ENCODE measurements at regions not wholly inside any gene's neighbourhood (a gene's known extent, or its start where the extent isn't known, plus 50 kb on each side); places are given as distances from the start of the nearest gene placed in this dataset.

DNA sequence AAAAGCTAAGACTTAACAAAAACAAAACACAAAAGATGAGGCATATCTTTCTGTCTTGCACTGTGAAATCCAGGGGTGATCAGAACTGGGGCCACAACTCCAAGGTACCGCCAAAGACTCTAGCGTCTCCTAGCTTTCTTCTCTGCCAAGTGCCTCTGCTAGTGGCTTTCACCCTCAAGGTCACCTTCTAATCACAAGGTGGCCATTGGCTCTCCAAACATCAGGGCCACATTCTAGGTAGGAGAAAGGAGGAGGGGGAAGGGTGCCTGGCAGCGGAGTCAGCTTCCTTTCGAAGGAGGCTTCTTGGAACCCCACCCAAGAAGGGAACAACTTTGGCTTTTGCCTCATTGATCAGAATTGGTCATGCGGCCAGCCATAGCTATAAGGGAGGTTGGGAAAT, 168.8 kb upstream of the SMAD3 start:
- H3K4me3 ChIP-seq (ENCODE audit: low read length, poor library complexity, severe bottlenecking) = no peak overlapping the region
- no peak overlapping the region for H3K4me2 ChIP-seq (ENCODE audit: low read depth, low read length, poor library complexity, severe bottlenecking)
- no peaks in the 10 kb centered on the region for H3K79me2 ChIP-seq (ENCODE audit: insufficient read depth, low read length)
- no peaks in the 10 kb centered on the region for H3K9me3 ChIP-seq (ENCODE audit: insufficient read depth, low read depth, low read length)
- H3K9me2 ChIP-seq (replicated peaks; ENCODE audit: low read depth, low read length) = no peaks in the 10 kb centered on the region
- no peak overlapping the region for H3K9ac ChIP-seq (ENCODE audit: low read depth, low read length, poor library complexity, severe bottlenecking)
- H3K36me3 ChIP-seq (ENCODE audit: insufficient read depth, low read length) = no peaks in the 10 kb centered on the region
- no peaks in the 10 kb centered on the region for H3F3A ChIP-seq (ENCODE audit: low read depth)
- peaks cover 6% of the 10 kb centered on the region for H3K4me1 ChIP-seq (ENCODE audit: insufficient read depth, low read length, poor library complexity, severe bottlenecking)
- H4K20me1 ChIP-seq (ENCODE audit: insufficient read depth, low read length, poor library complexity, severe bottlenecking) = no peaks in the 10 kb centered on the region
- H2AFZ ChIP-seq (ENCODE audit: low read length) = no peak overlapping the region
- no peaks in the 10 kb centered on the region for H3K27me3 ChIP-seq (ENCODE audit: insufficient read depth, low read length, poor library complexity, severe bottlenecking)
- no peak for TF ChIP-seq EZH2phosphoT487 (IDR thresholded peaks at IDR 0.05; ENCODE audit: borderline replicate concordance)
- TF ChIP-seq CTCF (conservative IDR thresholded peaks at IDR 0.05; ENCODE audit: low read length) = no peak

DNA sequence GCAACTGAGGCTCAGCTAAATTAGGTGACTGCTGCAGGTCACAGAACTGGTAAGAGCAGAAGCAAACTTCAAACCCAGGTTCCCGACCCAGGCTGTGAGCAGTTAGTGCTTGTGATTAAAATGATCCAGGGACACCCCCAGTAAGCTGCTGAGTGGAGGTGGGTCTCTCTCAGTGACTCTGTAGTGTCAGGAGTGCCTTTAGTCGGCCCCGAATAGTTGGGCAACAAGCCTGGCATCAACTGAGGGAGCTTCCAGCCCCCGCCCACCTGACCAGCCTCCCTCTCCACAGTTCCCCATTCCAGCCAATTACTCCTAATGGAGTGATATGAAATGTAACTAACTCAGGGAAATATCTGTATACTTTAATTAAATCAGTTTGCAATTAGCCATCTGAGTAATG, 168.0 kb upstream of the SMAD3 start:
- Histone ChIP-seq H3K9ac (ENCODE audit: low read depth, low read length, poor library complexity, severe bottlenecking) (no peak overlapping the region), H3K4me2 (ENCODE audit: low read depth, low read length, poor library complexity, severe bottlenecking) (no peak overlapping the region), H3K4me3 (ENCODE audit: low read length, poor library complexity, severe bottlenecking) (no peak overlapping the region), H2AFZ (ENCODE audit: low read length) (no peak overlapping the region), H3K27me3 (ENCODE audit: insufficient read depth, low read length, poor library complexity, severe bottlenecking) (no peaks in the 10 kb centered on the region), H3K36me3 (ENCODE audit: insufficient read depth, low read length) (no peaks in the 10 kb centered on the region), H3K9me2 (replicated peaks; ENCODE audit: low read depth, low read length) (no peaks in the 10 kb centered on the region), H3K9me3 (ENCODE audit: insufficient read depth, low read depth, low read length) (no peaks in the 10 kb centered on the region), H4K20me1 (ENCODE audit: insufficient read depth, low read length, poor library complexity, severe bottlenecking) (no peaks in the 10 kb centered on the region), H3K79me2 (ENCODE audit: insufficient read depth, low read length) (no peaks in the 10 kb centered on the region), H3K4me1 (ENCODE audit: insufficient read depth, low read length, poor library complexity, severe bottlenecking) (peaks cover 7% of the 10 kb centered on the region), H3F3A (ENCODE audit: low read depth) (no peaks in the 10 kb centered on the region)
- TF ChIP-seq EZH2phosphoT487 (IDR thresholded peaks at IDR 0.05; ENCODE audit: borderline replicate concordance) = no peak
- TF ChIP-seq CTCF (conservative IDR thresholded peaks at IDR 0.05; ENCODE audit: low read length) = no peak

DNA sequence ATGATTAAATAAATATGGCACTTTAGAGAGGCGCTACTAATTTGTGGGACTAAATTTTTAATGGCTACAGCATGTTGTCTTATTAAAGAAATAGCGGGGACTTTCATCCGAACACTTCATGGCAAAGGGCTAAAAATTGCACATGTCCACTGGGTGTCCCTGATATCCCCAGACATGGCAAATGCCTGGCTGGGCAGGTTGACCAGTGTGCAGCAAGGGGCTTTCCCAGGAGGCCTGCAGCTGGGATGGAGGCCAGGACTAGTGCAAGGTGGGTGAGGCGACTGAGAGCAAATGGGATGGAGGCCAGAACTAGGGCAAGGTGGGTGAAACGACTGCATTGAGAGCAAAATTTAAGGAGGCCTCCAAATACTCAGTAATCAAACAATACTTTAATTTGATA, 167.4 kb upstream of the SMAD3 start:
- no peak overlapping the region for H3K4me2 ChIP-seq (ENCODE audit: low read depth, low read length, poor library complexity, severe bottlenecking)
- no peaks in the 10 kb centered on the region for H4K20me1 ChIP-seq (ENCODE audit: insufficient read depth, low read length, poor library complexity, severe bottlenecking)
- no peak overlapping the region for H2AFZ ChIP-seq (ENCODE audit: low read length)
- no peak overlapping the region for H3K4me3 ChIP-seq (ENCODE audit: low read length, poor library complexity, severe bottlenecking)
- H3K36me3 ChIP-seq (ENCODE audit: insufficient read depth, low read length) = no peaks in the 10 kb centered on the region
- no peaks in the 10 kb centered on the region for H3K9me2 ChIP-seq (replicated peaks; ENCODE audit: low read depth, low read length)
- TF ChIP-seq EZH2phosphoT487 (IDR thresholded peaks at IDR 0.05; ENCODE audit: borderline replicate concordance) = no peak
- no peak for TF ChIP-seq CTCF (conservative IDR thresholded peaks at IDR 0.05; ENCODE audit: low read length)
- H3F3A ChIP-seq (ENCODE audit: low read depth) = no peaks in the 10 kb centered on the region
- H3K79me2 ChIP-seq (ENCODE audit: insufficient read depth, low read length) = no peaks in the 10 kb centered on the region
- peaks cover 7% of the 10 kb centered on the region for H3K4me1 ChIP-seq (ENCODE audit: insufficient read depth, low read length, poor library complexity, severe bottlenecking)
- H3K9me3 ChIP-seq (ENCODE audit: insufficient read depth, low read depth, low read length) = no peaks in the 10 kb centered on the region
- H3K9ac ChIP-seq (ENCODE audit: low read depth, low read length, poor library complexity, severe bottlenecking) = no peak overlapping the region
- H3K27me3 ChIP-seq (ENCODE audit: insufficient read depth, low read length, poor library complexity, severe bottlenecking) = no peaks in the 10 kb centered on the region
